ENCODE measurements at regions not wholly inside any gene's neighbourhood (a gene's known extent, or its start where the extent isn't known, plus 50 kb on each side); places are given as distances from the start of the nearest gene placed in this dataset.

DNA sequence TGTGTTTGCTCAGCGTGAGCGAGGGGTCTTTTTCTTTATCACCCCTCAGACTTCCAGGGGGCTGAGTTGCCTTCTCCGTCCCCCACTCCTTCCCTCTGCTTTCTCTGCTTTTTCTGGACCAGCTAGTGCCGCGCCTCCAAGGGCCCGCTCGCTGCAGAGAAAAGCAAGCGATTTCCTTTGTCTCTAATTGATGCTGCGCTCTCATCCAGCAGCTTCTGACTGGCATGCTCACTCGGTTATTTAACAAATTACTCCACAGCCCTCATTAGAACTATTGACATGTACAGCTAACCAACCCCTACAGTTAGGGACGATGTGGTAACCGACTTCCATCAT, 288.0 kb downstream of the ELAVL2 start:
- TF ChIP-seq, protein P1, sequence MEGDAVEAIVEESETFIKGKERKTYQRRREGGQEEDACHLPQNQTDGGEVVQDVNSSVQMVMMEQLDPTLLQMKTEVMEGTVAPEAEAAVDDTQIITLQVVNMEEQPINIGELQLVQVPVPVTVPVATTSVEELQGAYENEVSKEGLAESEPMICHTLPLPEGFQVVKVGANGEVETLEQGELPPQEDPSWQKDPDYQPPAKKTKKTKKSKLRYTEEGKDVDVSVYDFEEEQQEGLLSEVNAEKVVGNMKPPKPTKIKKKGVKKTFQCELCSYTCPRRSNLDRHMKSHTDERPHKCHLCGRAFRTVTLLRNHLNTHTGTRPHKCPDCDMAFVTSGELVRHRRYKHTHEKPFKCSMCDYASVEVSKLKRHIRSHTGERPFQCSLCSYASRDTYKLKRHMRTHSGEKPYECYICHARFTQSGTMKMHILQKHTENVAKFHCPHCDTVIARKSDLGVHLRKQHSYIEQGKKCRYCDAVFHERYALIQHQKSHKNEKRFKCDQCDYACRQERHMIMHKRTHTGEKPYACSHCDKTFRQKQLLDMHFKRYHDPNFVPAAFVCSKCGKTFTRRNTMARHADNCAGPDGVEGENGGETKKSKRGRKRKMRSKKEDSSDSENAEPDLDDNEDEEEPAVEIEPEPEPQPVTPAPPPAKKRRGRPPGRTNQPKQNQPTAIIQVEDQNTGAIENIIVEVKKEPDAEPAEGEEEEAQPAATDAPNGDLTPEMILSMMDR (conservative IDR thresholded peaks at IDR 0.05; ENCODE audit: low read length): no peak
- no peak for TF ChIP-seq EZH2phosphoT487 (IDR thresholded peaks at IDR 0.05; ENCODE audit: borderline replicate concordance, low read depth, low read length)

Measured in OCI-LY7 (cell line).